NCI-H774 (cell line): ENCODE measurements at regions not wholly inside any gene's neighbourhood (a gene's known extent, or its start where the extent isn't known, plus 50 kb on each side); places are given as distances from the start of the nearest gene placed in this dataset.
"Not testable (repeated sequence)": the region's sequence is repeated elsewhere in the genome, so short reads cannot be mapped to it uniquely, and the experiment has no call there.

Experiments
- DNase-seq: peaks from one replicate; lab custom pipeline; 2025; lab: John Stamatoyannopoulos, UW

DNA sequence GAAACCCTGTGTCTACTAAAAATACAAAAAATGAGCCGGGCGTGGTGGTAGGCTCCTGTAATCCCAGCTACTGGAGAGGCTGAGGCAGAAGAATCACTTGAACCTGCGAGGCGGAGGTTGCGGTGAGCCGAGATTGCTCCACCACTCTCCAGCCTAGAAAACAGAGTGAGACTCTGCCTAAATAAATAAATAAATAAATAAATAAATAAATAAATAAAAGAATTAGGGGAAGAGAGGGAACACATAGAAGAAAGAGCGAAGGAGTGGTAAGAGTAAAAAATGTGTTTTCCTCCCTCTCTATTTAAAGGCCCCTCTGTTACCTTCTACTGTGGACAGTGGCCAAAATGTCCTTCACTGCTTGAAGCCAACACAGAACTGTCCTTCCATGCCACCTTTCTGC lies 103.9 kb upstream of the SOX21 start:
- DNase-seq = no peak

- DNase-seq = no peak
Observed at GRCh38 chr13:94813920-94814475, 101.7 kb upstream of the SOX21 start.

DNA sequence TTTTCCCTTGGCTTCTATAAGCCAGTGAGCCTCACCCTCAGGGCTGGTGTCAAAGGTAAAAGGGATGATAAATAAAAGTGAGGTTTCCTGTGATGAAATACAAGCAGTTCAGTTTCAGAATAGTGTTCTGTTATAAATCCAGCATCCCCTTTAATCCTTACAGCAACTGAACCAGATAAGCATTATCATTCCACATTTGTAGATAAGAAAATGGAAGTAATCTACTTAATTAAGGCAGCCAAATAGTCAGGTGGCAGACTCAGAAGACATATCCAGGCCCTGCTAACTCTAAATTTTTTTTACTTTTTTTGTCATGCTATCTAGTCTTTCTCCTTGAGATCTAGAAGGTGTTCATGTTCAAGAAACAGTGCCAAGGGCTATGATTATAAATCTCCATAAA lies 99.4 kb upstream of the SOX21 start:
- no peak for DNase-seq

DNA sequence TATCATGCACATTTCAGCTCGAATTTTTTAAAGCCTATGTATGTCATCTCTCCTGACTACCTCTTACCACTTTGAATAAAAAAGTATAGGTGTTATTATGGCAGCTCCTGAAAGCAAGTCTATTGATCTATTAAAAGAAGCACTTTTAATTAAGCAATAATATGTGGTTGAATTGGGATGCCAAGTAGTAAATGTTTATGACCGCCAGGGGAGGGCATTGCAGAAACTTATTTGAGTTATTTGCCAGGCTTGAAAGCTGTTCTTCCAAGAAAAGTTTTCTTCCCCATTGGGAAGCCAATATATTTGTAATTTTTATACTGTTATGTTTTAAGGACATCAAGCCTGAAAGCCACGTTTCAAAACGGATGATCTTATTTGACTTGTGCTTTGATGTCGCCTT lies 88.1 kb upstream of the SOX21 start:
- DNase-seq = no peak

DNA sequence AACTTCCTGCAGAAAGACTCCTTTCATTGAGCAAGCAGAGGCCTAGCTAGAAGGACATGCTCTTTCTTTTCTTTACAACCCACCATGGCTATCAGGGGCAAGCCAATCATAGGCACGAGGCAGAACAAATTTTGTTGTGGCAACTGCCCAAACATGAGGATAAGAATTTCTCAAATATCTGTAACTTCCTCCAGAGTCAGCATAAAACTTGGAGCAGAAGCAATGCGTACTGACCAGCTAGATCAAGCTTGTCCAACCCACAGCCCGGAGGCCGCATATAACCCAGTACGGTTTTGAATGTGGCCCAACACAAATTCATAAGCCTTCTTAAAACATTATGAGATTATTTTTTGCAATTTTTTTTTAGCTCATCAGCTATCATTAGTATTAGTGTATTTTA lies 87.0 kb upstream of the SOX21 start:
- no peak for DNase-seq

GRCh38 chr13:94798738-94799137 lies 86.4 kb upstream of the SOX21 start:
- no peak for DNase-seq

DNA sequence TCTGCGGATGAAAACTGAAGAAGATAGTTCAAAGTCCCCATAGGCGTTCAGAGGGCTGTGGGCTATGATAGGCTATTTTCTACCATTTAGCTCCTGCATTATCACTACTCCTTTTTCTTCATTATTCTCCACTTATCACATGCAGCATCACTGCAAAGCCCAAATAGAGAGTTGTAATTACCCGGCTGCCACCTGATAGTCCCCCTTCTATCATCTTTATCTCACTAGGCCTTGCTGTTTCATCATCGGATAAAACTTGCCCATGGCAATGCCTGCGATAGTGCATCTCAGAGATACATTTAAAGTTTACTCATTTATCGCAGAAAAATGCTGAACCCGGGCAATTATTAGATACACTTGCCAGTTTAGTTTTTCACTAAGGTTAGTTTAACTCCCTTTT lies 82.9 kb upstream of the SOX21 start:
- no peak for DNase-seq

DNA sequence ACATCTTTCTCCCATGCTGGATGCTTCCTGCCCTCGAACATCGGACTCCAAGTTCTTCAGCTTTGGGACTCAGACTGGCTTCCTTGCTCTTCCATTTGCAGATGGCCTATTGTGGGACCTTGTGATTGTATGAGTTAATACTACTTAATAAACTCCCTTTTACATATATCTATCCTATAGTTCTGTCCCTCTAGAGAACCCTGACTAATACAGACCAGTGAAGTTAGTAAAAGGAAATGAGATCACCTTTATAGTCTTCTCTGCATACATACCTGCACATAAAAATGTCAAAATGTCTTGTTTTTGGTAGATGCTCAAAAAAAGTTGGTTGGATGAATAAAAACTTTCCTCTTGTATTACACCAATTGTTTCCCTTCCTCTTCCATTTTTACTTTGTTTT lies 73.9 kb upstream of the SOX21 start:
- DNase-seq = not testable (repeated sequence)

GRCh38 chr13:94784066-94784465 lies 71.7 kb upstream of the SOX21 start:
- no peak for DNase-seq

DNA sequence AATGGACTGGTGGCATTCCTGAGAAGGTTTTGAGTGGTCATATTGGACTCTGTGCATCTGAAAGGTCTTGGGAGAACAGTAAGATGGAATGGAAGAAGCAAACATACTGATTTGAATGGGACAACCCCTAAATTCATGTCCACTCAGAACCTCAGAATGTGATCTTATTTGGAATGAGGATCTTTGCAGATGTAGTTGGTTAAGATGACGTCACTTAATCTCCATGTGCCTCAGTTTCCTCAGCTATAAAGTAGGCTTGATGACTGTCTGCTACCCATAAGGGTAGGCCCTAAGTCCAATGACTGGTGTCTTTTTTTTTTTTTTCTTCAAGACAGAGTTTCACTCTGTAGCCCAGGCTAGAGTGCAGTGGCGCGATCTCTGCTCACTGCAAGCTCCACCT lies 71.1 kb upstream of the SOX21 start:
- DNase-seq = no peak

GRCh38 chr13:94780421-94780820 lies 68.1 kb upstream of the SOX21 start:
- DNase-seq = no peak

DNA sequence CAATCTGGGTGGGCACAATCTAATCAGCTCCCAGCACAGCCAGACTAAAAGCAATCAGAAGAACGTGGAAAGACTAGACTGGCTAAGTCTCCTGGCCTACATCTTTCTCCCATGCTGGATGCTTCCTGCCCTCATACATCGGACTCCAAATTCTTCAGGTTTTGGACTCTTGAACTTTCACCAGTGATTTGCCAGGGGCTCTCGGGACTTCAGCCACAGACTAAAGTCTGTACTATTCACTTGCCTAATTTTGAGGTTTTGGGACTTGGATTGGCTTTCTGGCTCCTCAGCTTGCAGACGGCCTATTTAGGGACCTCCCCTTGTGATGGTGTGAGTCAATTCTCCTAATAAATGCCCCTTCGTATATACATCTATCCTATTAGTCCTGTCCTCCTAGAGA lies 66.6 kb upstream of the SOX21 start:
- DNase-seq = no peak

DNA sequence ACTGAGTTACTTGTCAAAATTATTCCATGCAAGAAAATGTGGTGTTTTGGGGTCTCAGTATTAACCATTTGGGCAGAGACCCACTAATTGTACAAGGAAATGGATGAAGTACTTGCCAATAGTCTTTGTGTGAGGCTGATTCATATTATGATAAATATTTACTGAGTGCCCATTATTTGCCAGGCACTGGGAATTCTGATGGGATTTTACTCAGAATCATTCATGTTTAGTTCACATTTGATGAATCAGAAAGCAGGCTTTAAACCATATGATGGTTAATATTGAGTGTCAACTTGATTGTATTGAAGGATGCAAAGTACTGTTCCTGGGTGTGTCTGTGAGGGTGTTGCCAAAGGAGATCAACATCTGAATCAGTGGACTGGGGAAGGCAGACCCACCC lies 66.2 kb upstream of the SOX21 start:
- no peak for DNase-seq

- no peak for DNase-seq
Observed at GRCh38 chr13:94776956-94777355, 64.6 kb upstream of the SOX21 start.

GRCh38 chr13:94776300-94776699 lies 64.0 kb upstream of the SOX21 start:
- no peak for DNase-seq

- DNase-seq = no peak
Observed at GRCh38 chr13:94765814-94766213, 53.5 kb upstream of the SOX21 start.

DNA sequence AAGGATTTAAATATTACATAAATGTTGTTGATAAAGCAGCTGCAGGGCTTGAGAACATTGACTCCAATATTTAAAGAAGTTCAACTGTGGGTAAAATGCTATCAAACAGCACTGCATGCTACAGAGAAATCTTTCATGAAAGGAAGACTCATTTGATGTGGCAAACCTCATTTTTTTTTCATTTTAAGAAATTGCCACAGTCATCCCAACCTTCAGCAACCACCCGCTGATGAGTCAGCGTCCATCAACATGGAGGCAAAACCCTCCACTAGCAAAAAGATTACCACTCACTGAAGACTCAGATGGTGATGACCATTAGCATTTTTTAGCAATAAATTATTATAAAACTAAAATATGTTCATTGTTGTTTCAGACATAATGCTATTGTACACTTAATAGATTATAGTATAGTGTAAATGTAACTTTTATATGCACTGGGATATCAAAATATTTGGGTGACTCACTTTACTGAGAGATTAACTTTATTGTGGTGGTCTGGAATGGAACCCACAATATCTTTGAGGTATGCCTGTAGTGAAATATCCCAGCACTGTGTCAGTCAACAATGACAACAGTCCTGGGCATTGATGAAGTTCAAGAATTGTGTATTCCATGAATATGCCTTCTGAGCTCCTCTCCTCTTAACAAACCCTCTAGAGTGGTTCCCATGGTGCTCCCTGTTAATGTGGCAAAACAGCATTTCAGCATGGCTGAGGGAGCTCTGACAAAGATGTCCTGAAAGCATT lies 52.4 kb upstream of the SOX21 start:
- DNase-seq = no peak
